Glomerular visceral epithelial cell (primary cell): ENCODE measurements at regions not wholly inside any gene's neighbourhood (a gene's known extent, or its start where the extent isn't known, plus 50 kb on each side); places are given as distances from the start of the nearest gene placed in this dataset.
"Not testable (repeated sequence)": the region's sequence is repeated elsewhere in the genome, so short reads cannot be mapped to it uniquely, and the experiment has no call there.

Source experiments
- DNase-seq: peaks from one replicate; pipeline ENCODE4 v3.0.0-alpha.2; 2016; ENCODE audit errors: extremely low spot score

GRCh38 chr10:84925495-84925894, 597.1 kb downstream of the CCSER2 start:
- DNase-seq, result no peak

DNA sequence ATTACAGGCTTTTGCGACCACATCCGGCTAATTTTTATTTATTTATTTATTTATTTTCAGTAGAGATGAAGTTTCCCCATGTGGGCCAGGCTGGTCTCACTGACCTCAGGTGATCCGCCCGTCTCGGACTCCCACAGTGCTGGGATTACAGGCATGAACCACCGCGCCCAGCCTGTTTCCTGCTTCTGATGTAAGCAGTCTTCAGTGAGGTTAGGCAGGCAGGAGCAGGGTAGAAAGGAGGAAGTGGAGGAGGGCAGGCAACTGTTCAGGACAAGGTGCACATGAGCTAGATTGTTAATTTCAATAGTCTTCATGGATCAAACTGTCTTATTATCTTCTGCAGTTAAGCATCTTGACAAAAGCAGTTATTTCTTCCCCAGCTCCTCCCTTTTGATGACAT, 605.0 kb downstream of the CCSER2 start:
- no peak for DNase-seq

- DNase-seq, result no peak
Measured at GRCh38 chr10:84935772-84936171, 607.4 kb downstream of the CCSER2 start.

GRCh38 chr10:84938117-84938905, 609.9 kb downstream of the CCSER2 start:
- DNase-seq, result no peak

GRCh38 chr10:84943541-84943940, 615.2 kb downstream of the CCSER2 start:
- DNase-seq, result no peak

GRCh38 chr10:84944187-84944586, 615.8 kb downstream of the CCSER2 start:
- no peak for DNase-seq

GRCh38 chr10:84945791-84946190, 617.4 kb downstream of the CCSER2 start:
- no peak for DNase-seq

- no peak for DNase-seq
Measured at GRCh38 chr10:84946904-84947303, 618.5 kb downstream of the CCSER2 start.

GRCh38 chr10:84948644-84949043, 620.3 kb downstream of the CCSER2 start:
- DNase-seq, result no peak

DNA sequence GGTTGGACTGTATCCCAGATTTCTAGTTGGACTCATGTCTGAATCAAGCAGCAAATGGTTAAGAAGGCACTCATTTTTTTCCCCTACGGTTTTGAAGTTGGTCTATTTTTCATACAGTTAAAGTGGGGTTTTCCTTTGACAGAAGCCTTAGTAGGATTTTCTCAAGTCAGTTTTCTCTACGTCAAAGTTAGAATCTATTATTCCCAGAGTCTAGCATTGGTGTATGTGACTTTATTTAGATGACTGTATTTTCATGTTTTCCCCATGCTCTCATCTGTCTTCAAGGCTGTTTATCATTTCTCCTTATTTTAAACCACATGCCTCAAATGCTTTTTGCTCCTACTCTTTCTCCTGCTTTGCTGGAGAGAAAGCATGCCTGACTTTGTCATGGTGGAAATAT, 623.2 kb downstream of the CCSER2 start:
- DNase-seq, result no peak

GRCh38 chr10:84957427-84957826, 629.0 kb downstream of the CCSER2 start:
- no peak for DNase-seq

DNA sequence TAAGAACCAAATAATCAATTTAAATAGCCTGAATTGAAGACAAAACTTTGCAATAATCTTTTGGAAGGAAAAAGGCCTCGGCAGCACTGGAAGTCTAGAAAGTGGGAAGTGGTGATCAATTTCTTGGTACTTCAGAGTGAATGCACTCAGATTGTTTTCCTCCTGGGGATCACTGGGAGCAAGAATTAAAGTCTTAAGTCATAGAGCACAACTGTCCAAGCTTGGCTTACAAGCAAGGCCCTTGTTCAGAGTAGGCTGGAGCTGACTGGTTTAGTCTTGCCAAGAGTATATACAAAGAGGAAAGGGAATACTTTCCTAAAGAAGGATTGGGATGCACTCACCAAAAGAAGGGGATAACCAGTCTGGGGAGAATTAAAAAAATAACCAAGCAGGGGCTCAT, 637.1 kb downstream of the CCSER2 start:
- DNase-seq, result no peak

DNA sequence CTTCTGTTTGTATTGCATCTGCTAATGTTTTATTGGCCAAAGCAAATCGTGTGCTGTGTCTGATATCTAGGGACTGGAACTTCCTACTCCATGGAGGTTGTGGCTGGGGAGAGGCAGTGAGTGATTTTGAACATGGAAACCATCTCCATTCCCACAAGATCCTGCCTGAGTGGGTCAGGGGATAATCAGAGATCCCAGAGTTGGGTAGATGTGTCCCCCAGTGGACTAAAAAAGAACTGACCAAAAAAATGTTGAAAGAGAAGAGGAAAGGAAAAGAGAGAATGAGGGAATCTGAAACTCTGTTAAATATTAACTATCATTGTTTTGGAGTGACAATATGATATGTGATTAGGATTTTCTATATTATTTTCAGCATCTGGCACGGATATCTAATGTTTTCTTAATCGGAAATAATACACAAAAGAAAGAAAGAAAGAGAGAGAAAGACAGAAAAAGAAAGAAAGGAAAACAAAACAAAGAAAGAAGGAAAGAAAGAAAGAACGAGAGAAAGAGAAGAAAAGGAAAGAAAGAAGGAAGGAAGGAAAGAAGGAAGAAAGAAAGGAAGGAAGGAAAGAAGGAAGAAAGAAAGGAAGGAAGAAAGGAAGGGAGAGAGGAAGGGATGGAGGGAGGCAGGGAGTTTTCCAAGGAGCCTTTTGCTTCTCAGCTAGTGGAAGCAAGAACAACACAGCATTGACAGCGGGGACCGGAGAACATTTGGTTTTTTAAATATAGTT, 638.5 kb downstream of the CCSER2 start:
- no peak for DNase-seq

- DNase-seq, result not testable (repeated sequence)
Measured at GRCh38 chr10:84969297-84969696, 640.9 kb downstream of the CCSER2 start.

DNA sequence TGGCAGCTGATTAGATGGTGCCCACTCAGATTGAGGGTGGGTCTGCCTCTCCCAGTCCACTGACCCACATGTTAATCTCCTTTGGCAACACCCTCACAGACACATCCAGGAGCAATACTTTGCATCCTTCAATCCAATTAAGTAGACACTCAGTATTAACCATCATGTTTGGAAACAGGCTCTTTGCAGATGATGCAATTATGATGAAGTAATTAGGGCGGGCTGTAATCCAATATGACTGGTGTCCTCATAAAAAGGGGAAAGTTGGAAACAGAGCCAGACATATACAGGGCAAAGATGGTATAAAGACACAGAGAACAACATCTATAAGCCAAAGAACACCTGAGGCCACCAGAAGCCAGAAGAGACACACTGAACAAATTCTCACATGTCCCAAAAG, 658.6 kb downstream of the CCSER2 start:
- no peak for DNase-seq

GRCh38 chr10:84988011-84988410, 659.6 kb downstream of the CCSER2 start:
- DNase-seq, result no peak

DNA sequence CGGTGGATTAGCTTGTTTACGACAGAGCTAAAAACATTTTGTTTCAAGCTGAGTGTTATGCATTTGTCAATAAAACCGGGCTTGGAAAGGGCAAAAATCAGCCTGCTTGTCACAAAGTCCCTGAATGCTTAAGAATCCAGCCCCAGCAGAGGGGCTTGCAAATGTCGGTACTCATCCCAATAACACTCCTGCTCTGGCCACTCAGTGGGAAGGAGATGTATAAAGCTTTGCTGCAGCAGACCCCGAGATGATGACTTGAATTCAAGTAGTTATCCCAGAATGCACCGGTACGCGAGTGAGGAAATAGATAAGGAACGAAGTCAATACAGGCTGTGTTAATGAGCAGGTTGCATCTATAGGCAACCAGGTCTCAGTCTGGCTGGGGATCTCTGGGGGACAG, 662.3 kb downstream of the CCSER2 start:
- DNase-seq, result no peak

DNA sequence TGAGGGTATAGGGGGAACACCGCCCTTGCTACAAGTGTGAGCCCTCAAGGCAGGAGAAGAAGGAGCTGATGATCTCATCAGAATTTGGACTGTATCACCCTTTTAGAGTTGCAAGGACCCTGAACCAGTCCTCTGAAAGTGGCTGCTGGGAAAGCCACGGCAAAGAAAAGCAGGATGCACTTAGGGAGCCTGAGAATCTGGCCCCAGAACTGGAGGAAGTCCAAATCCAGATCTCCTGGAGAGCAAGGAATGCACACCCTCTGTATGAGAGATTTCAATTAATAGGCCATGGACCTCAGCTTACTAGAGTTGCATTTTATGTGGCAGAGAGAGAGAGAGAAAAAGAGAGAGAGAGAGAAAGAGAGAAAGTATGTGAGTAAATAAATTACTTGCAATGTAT, 662.9 kb downstream of the CCSER2 start:
- DNase-seq, result no peak

DNA sequence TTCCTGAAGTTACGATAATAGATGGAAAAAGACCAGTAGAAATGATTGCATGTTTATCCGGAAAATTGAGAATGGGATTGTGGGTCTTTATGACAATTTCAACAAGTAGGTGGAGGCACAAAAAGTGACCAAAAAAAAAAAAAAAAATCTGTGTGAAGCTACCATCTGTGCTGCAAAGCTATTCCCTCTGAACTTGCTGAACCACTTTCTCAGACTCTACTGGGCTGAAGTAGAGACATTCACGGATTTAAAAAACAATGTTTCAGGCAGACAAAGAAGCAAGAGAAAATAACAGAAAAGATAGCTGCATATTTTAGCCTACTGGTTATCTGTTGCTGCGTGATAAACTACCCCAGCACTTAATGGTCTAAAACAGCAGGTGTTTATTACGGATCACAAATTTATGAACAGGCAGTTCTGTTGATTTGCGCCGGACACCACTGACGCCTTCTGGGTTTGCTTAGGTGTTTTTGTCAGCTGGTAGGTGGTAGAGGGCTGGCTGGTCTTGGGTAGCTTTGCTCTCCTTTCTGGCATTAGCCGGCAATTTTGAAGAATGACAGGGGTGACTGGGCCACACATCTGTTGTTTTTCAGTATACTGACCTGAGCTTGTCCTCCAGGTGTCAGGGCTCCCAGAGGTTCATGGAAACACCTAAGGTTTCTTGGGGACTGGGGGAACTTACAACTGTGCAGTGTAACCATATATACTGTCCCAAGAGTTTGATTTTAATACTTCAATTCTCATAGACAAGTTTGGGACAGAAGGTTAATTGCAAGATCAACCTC, 665.1 kb downstream of the CCSER2 start:
- no peak for DNase-seq

DNA sequence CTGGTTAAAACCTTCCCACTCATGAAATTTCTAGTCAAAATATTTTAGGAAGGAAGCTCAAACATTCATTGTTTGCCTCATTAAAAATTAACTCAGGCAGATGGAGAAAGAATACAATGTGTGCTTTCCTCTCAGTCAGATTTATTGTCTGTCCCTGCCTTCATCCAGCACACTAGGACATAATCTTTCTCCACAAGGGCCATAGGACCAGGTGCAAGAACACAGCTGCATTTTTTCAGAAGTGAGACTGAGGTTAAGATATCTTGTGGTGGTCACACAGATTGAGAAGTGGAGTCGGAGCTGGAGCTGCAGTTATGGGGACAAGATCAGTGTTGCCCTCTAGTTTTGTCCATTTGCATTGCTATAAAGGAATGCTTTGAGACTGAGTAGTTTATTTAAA, 666.3 kb downstream of the CCSER2 start:
- no peak for DNase-seq

DNA sequence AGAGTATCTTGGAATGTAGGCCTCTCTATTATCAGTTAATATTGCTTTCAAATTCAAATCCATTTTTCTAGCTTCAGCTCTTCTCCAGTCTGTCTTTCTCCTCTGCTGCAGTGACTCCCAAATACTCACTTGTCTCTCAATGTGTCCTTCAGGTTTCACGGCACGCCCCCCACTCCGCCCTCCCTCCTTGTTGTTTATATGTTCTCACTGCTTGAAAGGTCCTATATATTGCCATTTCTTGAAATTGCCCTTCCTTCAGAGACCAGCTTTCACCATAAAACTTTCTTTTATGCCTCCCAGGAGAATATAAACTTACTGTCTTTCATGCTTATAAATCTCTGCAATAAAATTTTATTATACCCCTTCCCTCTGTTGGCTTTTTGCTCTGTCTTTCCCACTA, 668.2 kb downstream of the CCSER2 start:
- no peak for DNase-seq

- no peak for DNase-seq
Measured at GRCh38 chr10:84997870-84998269, 669.5 kb downstream of the CCSER2 start.

DNA sequence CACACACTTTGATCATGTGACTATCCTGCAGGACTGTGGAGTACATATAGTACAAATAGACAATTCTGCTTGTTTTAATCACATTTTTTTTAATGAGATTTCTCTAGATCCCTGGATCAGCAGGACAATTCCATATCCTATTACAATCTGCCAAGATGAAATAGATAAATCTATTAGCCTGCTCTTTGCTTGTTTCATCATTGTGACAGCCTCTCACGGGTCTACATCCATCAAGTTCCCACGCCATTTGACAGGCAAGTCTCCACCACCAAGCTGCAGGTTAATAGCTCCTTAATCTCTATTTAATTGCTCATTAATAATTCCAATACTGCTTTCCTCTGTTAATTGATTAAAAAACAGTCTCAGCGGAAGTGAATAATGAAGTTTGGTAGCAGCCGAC, 671.5 kb downstream of the CCSER2 start:
- no peak for DNase-seq
